Liver (tissue), 8 donors: ENCODE measurements at regions not wholly inside any gene's neighbourhood (a gene's known extent, or its start where the extent isn't known, plus 50 kb on each side); places are given as distances from the start of the nearest gene placed in this dataset.

Experiments used
- DNase-seq: peaks from one replicate; pipeline ENCODE4 v3.0.0-alpha.2; 2017; ENCODE audit warnings: low spot score
- H3K27ac ChIP-seq, 2 donors: one replicate each; pipeline ENCODE4 v1.7.0; 2013; ENCODE audit warnings: inconsistent platforms in 2 of 2, low read length in 2 of 2, control low read depth in 1 of 2, low read depth in 1 of 2, mild to moderate bottlenecking in 1 of 2
- H3K27me3 ChIP-seq, 4 donors: one replicate each; pipeline versions ENCODE4 v1.6.1 to v1.7.0; 2013; ENCODE audit warnings: low read length in 3 of 4, inconsistent platforms in 1 of 4, mild to moderate bottlenecking in 1 of 4, moderate library complexity in 1 of 4; ENCODE audit not compliant: control insufficient read depth in 4 of 4, insufficient read depth in 4 of 4
- H3K36me3 ChIP-seq, 4 donors: one replicate each; pipeline versions ENCODE4 v1.6.1 to v1.7.0; 2013; ENCODE audit warnings: low read length in 3 of 4, mild to moderate bottlenecking in 3 of 4, low read depth in 1 of 4, moderate library complexity in 1 of 4; ENCODE audit not compliant: control insufficient read depth in 4 of 4, insufficient read depth in 3 of 4
- H3K4me1 ChIP-seq, 4 donors: one replicate each; pipeline versions ENCODE4 v1.6.1 to v1.7.0; 2013; ENCODE audit warnings: low read length in 3 of 4, mild to moderate bottlenecking in 3 of 4, moderate library complexity in 1 of 4; ENCODE audit not compliant: control insufficient read depth in 4 of 4, insufficient read depth in 4 of 4
- H3K4me3 ChIP-seq, 3 donors: one replicate each; pipeline versions ENCODE4 v1.6.1 to v1.7.0; 2013; ENCODE audit warnings: low read length in 3 of 3, control low read depth in 1 of 3, low read depth in 1 of 3, mild to moderate bottlenecking in 1 of 3
- H3K9ac ChIP-seq, 2 donors: one replicate each; pipeline ENCODE4 v1.7.0; 2013; ENCODE audit warnings: low read length in 2 of 2, mild to moderate bottlenecking in 2 of 2, moderate library complexity in 2 of 2, control low read depth in 1 of 2, low read depth in 1 of 2
- H3K9me3 ChIP-seq, 4 donors: one replicate each; pipeline versions ENCODE4 v1.6.1 to v1.7.0; 2013; ENCODE audit warnings: low read length in 3 of 4; ENCODE audit not compliant: control insufficient read depth in 4 of 4
- EGR1 ChIP-seq, 2 donors: IDR thresholded peaks; 2 replicates each; pipeline ENCODE4 v1.6.1; 2016 to 2018; ENCODE audit warnings: antibody characterized with exemption in 2 of 2, low read depth in 2 of 2
- FOXA1 ChIP-seq: IDR thresholded peaks from 2 replicates; pipeline ENCODE4 v1.6.1; 2016; ENCODE audit warnings: antibody characterized with exemption
- FOXA2 ChIP-seq: IDR thresholded peaks from 2 replicates; pipeline ENCODE4 v1.6.1; 2016; ENCODE audit warnings: antibody characterized with exemption
- GABPA ChIP-seq, 2 donors: IDR thresholded peaks in 1 of 2; conservative IDR thresholded peaks in 1 of 2; 2 replicates each; pipeline ENCODE4 v1.6.1; 2016; ENCODE audit warnings: antibody characterized with exemption in 2 of 2, mild to moderate bottlenecking in 1 of 2, moderate library complexity in 1 of 2
- HNF4A ChIP-seq, 2 donors: conservative IDR thresholded peaks; 2 replicates each; pipeline ENCODE4 v1.6.1; 2016; ENCODE audit warnings: antibody characterized with exemption in 2 of 2, mild to moderate bottlenecking in 2 of 2
- HNF4G ChIP-seq: IDR thresholded peaks from 2 replicates; pipeline ENCODE4 v1.6.1; 2016; ENCODE audit warnings: antibody characterized with exemption
- JUND ChIP-seq, 2 donors: IDR thresholded peaks; 2 replicates each; pipeline ENCODE4 v1.6.1; 2016; ENCODE audit warnings: antibody characterized with exemption in 2 of 2
- NR2F2 ChIP-seq: IDR thresholded peaks from 2 replicates; pipeline ENCODE4 v1.6.1; 2016; ENCODE audit warnings: antibody characterized with exemption
- RAD21 ChIP-seq, 2 donors: IDR thresholded peaks; 2 replicates each; pipeline ENCODE4 v1.6.1; 2016; ENCODE audit warnings: antibody characterized with exemption in 2 of 2, mild to moderate bottlenecking in 2 of 2
- RXRA ChIP-seq, 2 donors: IDR thresholded peaks; 2 replicates each; pipeline ENCODE4 v1.6.1; 2017 to 2018; ENCODE audit warnings: antibody characterized with exemption in 2 of 2, mild to moderate bottlenecking in 1 of 2
- SP1 ChIP-seq: IDR thresholded peaks from 2 replicates; pipeline ENCODE4 v1.6.1; 2018; ENCODE audit warnings: antibody characterized with exemption, mild to moderate bottlenecking
- TAF1 ChIP-seq: conservative IDR thresholded peaks from 2 replicates; pipeline ENCODE4 v1.6.1; 2016; ENCODE audit warnings: antibody characterized with exemption, mild to moderate bottlenecking
- YY1 ChIP-seq: IDR thresholded peaks from 2 replicates; pipeline ENCODE4 v1.6.1; 2016; ENCODE audit warnings: antibody characterized with exemption, mild to moderate bottlenecking
- WGBS: extraction: QIAGEN DNeasy Blood & Tissue Kit; methylation state at CpG from one replicate; pipeline ENCODE4 v1.1.7; 2013; 5-methylcytosine and 5-hydroxymethylcytosine counted together
- TF ChIP-seq, protein P1 (sequence below): IDR thresholded peaks from 2 replicates; pipeline ENCODE4 v1.6.1; 2016; ENCODE audit warnings: antibody characterized with exemption, mild to moderate bottlenecking
- TF ChIP-seq, protein P2 (sequence below): fragments of 150-350 bp; IDR thresholded peaks from 2 replicates; pipeline ENCODE4 v1.5.1; 2017; ENCODE audit warnings: improper control_type of control experiment, low read depth, low read length; ENCODE audit not compliant: missing input control
- TF ChIP-seq, protein P3 (sequence below): IDR thresholded peaks from 2 replicates; pipeline ENCODE4 v1.6.1; 2016; ENCODE audit warnings: antibody characterized with exemption
- TF ChIP-seq, protein P4 (sequence below): IDR thresholded peaks from 2 replicates; pipeline ENCODE4 v1.6.1; 2016; ENCODE audit warnings: antibody characterized with exemption
- donor health status: healthy.
- donor health status: healthy.
- donor health status: healthy.
- donor health status: healthy.
- donor health status: healthy.

DNA sequence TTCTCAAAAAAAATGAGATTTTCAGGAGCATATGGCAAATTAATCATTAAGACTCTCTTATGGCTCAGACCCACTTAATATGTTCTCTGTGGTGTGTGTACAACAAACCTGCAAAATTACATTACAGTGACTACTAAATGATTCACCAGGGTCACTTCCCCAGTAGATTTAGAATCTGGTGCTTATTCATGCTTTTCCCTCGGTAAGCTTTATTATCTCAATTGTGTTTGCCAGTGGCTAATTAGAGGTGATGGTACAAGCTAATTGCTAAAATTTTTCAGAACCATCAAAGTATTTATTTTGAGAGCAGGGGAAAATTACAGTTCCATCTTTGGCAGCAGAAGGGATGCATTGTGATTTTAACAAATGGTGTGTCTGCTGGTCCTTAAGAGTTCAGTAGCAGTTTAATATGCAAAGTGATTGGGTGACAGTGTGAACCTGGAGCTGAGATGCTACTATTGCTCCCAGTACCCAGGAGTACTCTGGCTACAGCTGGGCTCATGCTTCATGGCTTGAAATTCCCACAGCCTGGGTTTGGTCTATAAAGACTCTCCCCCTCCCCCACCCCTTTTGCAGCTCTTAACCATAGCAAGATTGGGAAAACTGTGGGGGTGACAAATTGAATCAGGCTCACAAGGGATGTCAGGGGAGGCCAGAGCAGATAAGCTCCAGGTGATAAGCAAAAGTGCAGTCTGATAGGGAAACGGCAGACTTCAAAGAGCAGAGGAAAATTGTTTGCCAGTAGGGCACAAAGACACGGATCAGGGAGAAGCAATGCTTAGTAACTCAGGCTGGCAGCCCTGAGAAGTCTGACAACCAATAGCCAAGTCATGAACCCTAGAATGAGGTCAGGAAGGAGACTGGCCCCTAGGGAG, 92.8 kb upstream of the RAD23B start:
- Histone ChIP-seq H3K4me1 (peaks cover 0 to 8% (median 5%) of the 10 kb centered on the region in 4 donors), H3K9ac (no peak overlapping the region), H3K9me3 (no peaks in the 10 kb centered on the region), H3K36me3 (no peaks in the 10 kb centered on the region), H3K27me3 (no peaks in the 10 kb centered on the region), H3K4me3 (no peak overlapping the region), H3K27ac (no peak overlapping the region)
- no peak for DNase-seq
- TF ChIP-seq, protein P1, sequence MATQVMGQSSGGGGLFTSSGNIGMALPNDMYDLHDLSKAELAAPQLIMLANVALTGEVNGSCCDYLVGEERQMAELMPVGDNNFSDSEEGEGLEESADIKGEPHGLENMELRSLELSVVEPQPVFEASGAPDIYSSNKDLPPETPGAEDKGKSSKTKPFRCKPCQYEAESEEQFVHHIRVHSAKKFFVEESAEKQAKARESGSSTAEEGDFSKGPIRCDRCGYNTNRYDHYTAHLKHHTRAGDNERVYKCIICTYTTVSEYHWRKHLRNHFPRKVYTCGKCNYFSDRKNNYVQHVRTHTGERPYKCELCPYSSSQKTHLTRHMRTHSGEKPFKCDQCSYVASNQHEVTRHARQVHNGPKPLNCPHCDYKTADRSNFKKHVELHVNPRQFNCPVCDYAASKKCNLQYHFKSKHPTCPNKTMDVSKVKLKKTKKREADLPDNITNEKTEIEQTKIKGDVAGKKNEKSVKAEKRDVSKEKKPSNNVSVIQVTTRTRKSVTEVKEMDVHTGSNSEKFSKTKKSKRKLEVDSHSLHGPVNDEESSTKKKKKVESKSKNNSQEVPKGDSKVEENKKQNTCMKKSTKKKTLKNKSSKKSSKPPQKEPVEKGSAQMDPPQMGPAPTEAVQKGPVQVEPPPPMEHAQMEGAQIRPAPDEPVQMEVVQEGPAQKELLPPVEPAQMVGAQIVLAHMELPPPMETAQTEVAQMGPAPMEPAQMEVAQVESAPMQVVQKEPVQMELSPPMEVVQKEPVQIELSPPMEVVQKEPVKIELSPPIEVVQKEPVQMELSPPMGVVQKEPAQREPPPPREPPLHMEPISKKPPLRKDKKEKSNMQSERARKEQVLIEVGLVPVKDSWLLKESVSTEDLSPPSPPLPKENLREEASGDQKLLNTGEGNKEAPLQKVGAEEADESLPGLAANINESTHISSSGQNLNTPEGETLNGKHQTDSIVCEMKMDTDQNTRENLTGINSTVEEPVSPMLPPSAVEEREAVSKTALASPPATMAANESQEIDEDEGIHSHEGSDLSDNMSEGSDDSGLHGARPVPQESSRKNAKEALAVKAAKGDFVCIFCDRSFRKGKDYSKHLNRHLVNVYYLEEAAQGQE = no peak
- TF ChIP-seq TAF1 = no peak
- no peak for TF ChIP-seq SP1
- TF ChIP-seq, protein P2, sequence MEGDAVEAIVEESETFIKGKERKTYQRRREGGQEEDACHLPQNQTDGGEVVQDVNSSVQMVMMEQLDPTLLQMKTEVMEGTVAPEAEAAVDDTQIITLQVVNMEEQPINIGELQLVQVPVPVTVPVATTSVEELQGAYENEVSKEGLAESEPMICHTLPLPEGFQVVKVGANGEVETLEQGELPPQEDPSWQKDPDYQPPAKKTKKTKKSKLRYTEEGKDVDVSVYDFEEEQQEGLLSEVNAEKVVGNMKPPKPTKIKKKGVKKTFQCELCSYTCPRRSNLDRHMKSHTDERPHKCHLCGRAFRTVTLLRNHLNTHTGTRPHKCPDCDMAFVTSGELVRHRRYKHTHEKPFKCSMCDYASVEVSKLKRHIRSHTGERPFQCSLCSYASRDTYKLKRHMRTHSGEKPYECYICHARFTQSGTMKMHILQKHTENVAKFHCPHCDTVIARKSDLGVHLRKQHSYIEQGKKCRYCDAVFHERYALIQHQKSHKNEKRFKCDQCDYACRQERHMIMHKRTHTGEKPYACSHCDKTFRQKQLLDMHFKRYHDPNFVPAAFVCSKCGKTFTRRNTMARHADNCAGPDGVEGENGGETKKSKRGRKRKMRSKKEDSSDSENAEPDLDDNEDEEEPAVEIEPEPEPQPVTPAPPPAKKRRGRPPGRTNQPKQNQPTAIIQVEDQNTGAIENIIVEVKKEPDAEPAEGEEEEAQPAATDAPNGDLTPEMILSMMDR = no peak
- TF ChIP-seq FOXA2 = no peak
- TF ChIP-seq, protein P3, sequence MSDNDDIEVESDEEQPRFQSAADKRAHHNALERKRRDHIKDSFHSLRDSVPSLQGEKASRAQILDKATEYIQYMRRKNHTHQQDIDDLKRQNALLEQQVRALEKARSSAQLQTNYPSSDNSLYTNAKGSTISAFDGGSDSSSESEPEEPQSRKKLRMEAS = no peak
- no peak for TF ChIP-seq NR2F2
- TF ChIP-seq HNF4A (conservative IDR thresholded peaks at IDR 0.05) = no peak
- 38% methylated on average over 3 of the region's 3 CpGs for WGBS

DNA sequence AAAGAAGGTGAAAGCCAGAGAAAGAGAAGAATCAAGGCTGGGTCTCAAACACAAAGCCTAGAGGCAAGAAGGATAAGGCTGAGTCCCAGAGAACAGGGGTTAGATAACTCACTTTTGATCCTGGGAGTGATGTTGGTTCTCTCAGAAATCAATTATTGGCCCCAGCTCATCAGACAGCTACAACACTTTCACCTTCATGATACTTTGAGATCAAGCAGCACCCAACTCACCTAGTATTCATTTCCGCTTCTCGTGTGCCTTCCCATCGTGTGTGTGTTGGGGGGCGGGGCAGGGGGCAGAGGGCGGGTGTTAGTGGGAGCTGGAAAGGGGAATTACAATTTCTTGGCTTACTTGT, 92.2 kb upstream of the RAD23B start:
- Histone ChIP-seq H3K9ac (no peak overlapping the region), H3K27me3 (no peaks in the 10 kb centered on the region), H3K9me3 (no peaks in the 10 kb centered on the region), H3K27ac (no peak overlapping the region), H3K36me3 (no peaks in the 10 kb centered on the region), H3K4me3 (no peak overlapping the region), H3K4me1 (peaks cover 0 to 8% (median 5%) of the 10 kb centered on the region in 4 donors)
- no peak for DNase-seq
- WGBS = 53% methylated on average over 5 of the region's 5 CpGs
- TF ChIP-seq SP1 (no peak), RXRA (IDR thresholded peaks at IDR 0.05) (no peak), FOXA2 (no peak), GABPA (IDR thresholded peaks at IDR 0.05 in 1 of 2, conservative IDR thresholded peaks at IDR 0.05 in 1 of 2) (no peak), JUND (IDR thresholded peaks at IDR 0.05) (no peak), RAD21 (IDR thresholded peaks at IDR 0.05) (no peak), FOXA1 (no peak), EGR1 (IDR thresholded peaks at IDR 0.05; ENCODE audit: low read depth in 2 of 2) (no peak), HNF4A (conservative IDR thresholded peaks at IDR 0.05) (no peak), HNF4G (no peak), YY1 (no peak), NR2F2 (no peak), TAF1 (no peak)
- TF ChIP-seq, protein P2 = no peak
- TF ChIP-seq, protein P4, sequence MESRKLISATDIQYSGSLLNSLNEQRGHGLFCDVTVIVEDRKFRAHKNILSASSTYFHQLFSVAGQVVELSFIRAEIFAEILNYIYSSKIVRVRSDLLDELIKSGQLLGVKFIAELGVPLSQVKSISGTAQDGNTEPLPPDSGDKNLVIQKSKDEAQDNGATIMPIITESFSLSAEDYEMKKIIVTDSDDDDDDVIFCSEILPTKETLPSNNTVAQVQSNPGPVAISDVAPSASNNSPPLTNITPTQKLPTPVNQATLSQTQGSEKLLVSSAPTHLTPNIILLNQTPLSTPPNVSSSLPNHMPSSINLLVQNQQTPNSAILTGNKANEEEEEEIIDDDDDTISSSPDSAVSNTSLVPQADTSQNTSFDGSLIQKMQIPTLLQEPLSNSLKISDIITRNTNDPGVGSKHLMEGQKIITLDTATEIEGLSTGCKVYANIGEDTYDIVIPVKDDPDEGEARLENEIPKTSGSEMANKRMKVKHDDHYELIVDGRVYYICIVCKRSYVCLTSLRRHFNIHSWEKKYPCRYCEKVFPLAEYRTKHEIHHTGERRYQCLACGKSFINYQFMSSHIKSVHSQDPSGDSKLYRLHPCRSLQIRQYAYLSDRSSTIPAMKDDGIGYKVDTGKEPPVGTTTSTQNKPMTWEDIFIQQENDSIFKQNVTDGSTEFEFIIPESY = no peak
- TF ChIP-seq, protein P3 = no peak
- TF ChIP-seq, protein P1 = no peak
